ENCODE measurements at regions not wholly inside any gene's neighbourhood (a gene's known extent, or its start where the extent isn't known, plus 50 kb on each side); places are given as distances from the start of the nearest gene placed in this dataset.

- no peak for DNase-seq
- Histone ChIP-seq H3K23ac (ENCODE audit: low read length in 2 of 2) (no peak overlapping the region), H3K4me3 (ENCODE audit: insufficient read depth in 1 of 2, low read depth in 1 of 2, low read length in 2 of 2) (no peak overlapping the region), H2BK120ac (ENCODE audit: low read depth, low read length) (no peak overlapping the region), H2AFZ (ENCODE audit: low read depth, low read length) (no peak overlapping the region), H4K8ac (ENCODE audit: low read length) (no peak overlapping the region), H3K79me1 (replicated peaks; ENCODE audit: low read length, poor library complexity, severe bottlenecking) (no peaks in the 10 kb centered on the region), H3K4me2 (ENCODE audit: low read length, poor library complexity, severe bottlenecking) (no peak overlapping the region), H3K18ac (ENCODE audit: low read depth in 1 of 2, low read length in 2 of 2) (no peak overlapping the region), H3K4me1 (ENCODE audit: control insufficient read depth, insufficient read depth, low read depth, low read length) (no peaks in the 10 kb centered on the region), H3K14ac (ENCODE audit: low read length in 2 of 2) (no peak overlapping the region), H3K9me3 (ENCODE audit: control insufficient read depth, low read length) (peaks cover 14% of the 10 kb centered on the region), H2BK15ac (ENCODE audit: low read depth, poor library complexity, severe bottlenecking) (no peak overlapping the region), H2BK12ac (ENCODE audit: low read length in 2 of 2) (no peak overlapping the region), H2AK5ac (ENCODE audit: low read length, severe bottlenecking) (no peak overlapping the region), H3K36me3 (ENCODE audit: control insufficient read depth in 1 of 2, insufficient read depth in 2 of 2, low read depth in 1 of 2, low read length in 2 of 2) (no peaks in the 10 kb centered on the region), H4K91ac (ENCODE audit: low read length) (no peak overlapping the region), H2BK5ac (ENCODE audit: low read depth, low read length, poor library complexity, severe bottlenecking) (no peak overlapping the region), H3K4ac (ENCODE audit: low read depth in 1 of 2, low read length in 2 of 2) (no peak overlapping the region), H3K27ac (ENCODE audit: low read length, poor library complexity, severe bottlenecking) (no peak overlapping the region), H3K27me3 (ENCODE audit: control insufficient read depth in 1 of 2, insufficient read depth in 1 of 2, low read length in 2 of 2) (peaks cover 0 to 14% of the 10 kb centered on the region in 2 experiments), H3K9ac (ENCODE audit: low read length) (no peak overlapping the region)
- 67% methylated on average over 1 of the region's 1 CpG for WGBS
Observed at GRCh38 chr11:79953629-79954028, 512.8 kb upstream of the TENM4 start.

DNA sequence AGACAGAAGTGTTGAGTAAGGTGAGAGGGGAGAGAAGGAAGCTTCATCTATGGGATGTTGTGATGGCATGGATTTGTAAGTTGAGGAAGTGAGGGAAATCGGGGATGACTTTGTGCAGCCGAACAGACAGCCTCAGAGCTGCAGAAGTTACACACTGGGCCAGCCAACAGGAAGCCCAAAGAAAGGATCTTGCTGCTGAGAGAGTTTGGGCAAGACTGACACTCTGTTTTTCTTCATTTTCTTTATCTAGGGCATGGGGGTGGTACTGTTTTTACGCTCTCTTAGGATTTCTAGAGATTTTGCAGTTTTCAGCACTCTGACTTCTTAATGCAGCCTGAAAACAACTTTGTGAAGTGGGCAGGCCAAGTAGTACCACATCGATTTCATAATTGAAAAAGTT lies 509.9 kb upstream of the TENM4 start:
- no peak overlapping the region for H2BK12ac ChIP-seq (ENCODE audit: low read length in 2 of 2)
- H3K27me3 ChIP-seq (ENCODE audit: control insufficient read depth in 1 of 2, insufficient read depth in 1 of 2, low read length in 2 of 2), result peaks cover 0 to 14% of the 10 kb centered on the region in 2 experiments
- no peak overlapping the region for H3K9ac ChIP-seq (ENCODE audit: low read length)
- H3K36me3 ChIP-seq (ENCODE audit: control insufficient read depth in 1 of 2, insufficient read depth in 2 of 2, low read depth in 1 of 2, low read length in 2 of 2), result no peaks in the 10 kb centered on the region
- no peaks in the 10 kb centered on the region for H3K4me1 ChIP-seq (ENCODE audit: control insufficient read depth, insufficient read depth, low read depth, low read length)
- 94% methylated on average over 3 of the region's 4 CpGs for WGBS
- no peak overlapping the region for H2AFZ ChIP-seq (ENCODE audit: low read depth, low read length)
- H3K9me3 ChIP-seq (ENCODE audit: control insufficient read depth, low read length), result no peaks in the 10 kb centered on the region
- no peak overlapping the region for H2AK5ac ChIP-seq (ENCODE audit: low read length, severe bottlenecking)
- no peak overlapping the region for H3K14ac ChIP-seq (ENCODE audit: low read length in 2 of 2)
- H3K79me1 ChIP-seq (replicated peaks; ENCODE audit: low read length, poor library complexity, severe bottlenecking), result no peaks in the 10 kb centered on the region
- no peak overlapping the region for H4K8ac ChIP-seq (ENCODE audit: low read length)
- H3K18ac ChIP-seq (ENCODE audit: low read depth in 1 of 2, low read length in 2 of 2), result no peak overlapping the region
- H4K91ac ChIP-seq (ENCODE audit: low read length), result no peak overlapping the region
- H3K4me3 ChIP-seq (ENCODE audit: insufficient read depth in 1 of 2, low read depth in 1 of 2, low read length in 2 of 2), result no peak overlapping the region
- no peak overlapping the region for H2BK5ac ChIP-seq (ENCODE audit: low read depth, low read length, poor library complexity, severe bottlenecking)
- no peak overlapping the region for H2BK15ac ChIP-seq (ENCODE audit: low read depth, poor library complexity, severe bottlenecking)
- no peak overlapping the region for H3K4me2 ChIP-seq (ENCODE audit: low read length, poor library complexity, severe bottlenecking)
- H3K4ac ChIP-seq (ENCODE audit: low read depth in 1 of 2, low read length in 2 of 2), result no peak overlapping the region
- no peak for DNase-seq
- no peak overlapping the region for H3K23ac ChIP-seq (ENCODE audit: low read length in 2 of 2)
- H3K27ac ChIP-seq (ENCODE audit: low read length, poor library complexity, severe bottlenecking), result no peak overlapping the region
- no peak overlapping the region for H2BK120ac ChIP-seq (ENCODE audit: low read depth, low read length)

DNA sequence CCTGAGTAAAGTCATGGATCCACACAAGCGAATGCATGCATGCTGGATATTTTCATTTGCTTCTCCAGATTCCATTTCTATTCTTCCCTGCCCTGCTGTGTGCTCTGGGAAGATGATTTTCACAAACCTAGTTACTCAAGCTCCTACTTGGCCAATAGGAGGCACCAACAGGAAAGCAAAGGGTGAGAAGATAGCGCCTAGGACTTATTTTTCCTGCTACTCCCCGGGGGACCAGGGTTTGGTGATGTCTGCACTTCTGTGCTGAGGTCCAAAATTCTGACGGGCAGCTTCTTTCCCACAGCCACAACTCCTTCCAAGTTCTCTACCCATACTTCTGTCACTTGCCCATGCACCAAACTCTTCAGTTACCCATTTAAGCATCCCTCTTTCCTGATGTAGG lies 509.3 kb upstream of the TENM4 start:
- no peak overlapping the region for H2BK12ac ChIP-seq (ENCODE audit: low read length in 2 of 2)

DNA sequence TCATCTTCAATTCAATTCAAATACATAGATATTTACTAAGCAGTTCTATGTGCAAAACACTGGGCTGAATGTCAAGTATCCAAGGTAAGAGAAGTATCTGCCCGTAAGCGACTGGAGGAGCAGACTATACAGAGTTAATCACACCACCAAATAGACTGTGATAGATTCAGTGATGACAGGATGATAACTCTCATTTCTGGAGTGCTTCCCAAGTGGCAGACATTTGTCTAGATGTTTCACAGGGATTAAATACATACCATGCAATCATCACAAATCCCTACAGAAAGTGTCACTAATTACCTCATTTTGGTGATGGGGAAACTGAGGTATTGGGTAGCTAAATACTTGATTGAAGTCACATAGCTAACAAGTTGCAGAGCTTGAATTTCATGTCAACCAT lies 508.7 kb upstream of the TENM4 start:
- H3K4me3 ChIP-seq (ENCODE audit: insufficient read depth in 1 of 2, low read depth in 1 of 2, low read length in 2 of 2), result no peak overlapping the region
- no peaks in the 10 kb centered on the region for H3K79me1 ChIP-seq (replicated peaks; ENCODE audit: low read length, poor library complexity, severe bottlenecking)
- H2BK5ac ChIP-seq (ENCODE audit: low read depth, low read length, poor library complexity, severe bottlenecking), result no peak overlapping the region
- no peak for DNase-seq
- H2BK15ac ChIP-seq (ENCODE audit: low read depth, poor library complexity, severe bottlenecking), result no peak overlapping the region
- no peak overlapping the region for H2AK5ac ChIP-seq (ENCODE audit: low read length, severe bottlenecking)
- no peak overlapping the region for H4K91ac ChIP-seq (ENCODE audit: low read length)
- no CpG with 5 or more reads among the region's 2 CpGs for WGBS
- no peak overlapping the region for H3K27ac ChIP-seq (ENCODE audit: low read length, poor library complexity, severe bottlenecking)
- H3K9ac ChIP-seq (ENCODE audit: low read length), result no peak overlapping the region
- no peak overlapping the region for H4K8ac ChIP-seq (ENCODE audit: low read length)
- H3K36me3 ChIP-seq (ENCODE audit: control insufficient read depth in 1 of 2, insufficient read depth in 2 of 2, low read depth in 1 of 2, low read length in 2 of 2), result no peaks in the 10 kb centered on the region
- H2BK120ac ChIP-seq (ENCODE audit: low read depth, low read length), result no peak overlapping the region
- no peak overlapping the region for H3K18ac ChIP-seq (ENCODE audit: low read depth in 1 of 2, low read length in 2 of 2)
- H2AFZ ChIP-seq (ENCODE audit: low read depth, low read length), result no peak overlapping the region
- peaks cover 0 to 14% of the 10 kb centered on the region in 2 experiments for H3K27me3 ChIP-seq (ENCODE audit: control insufficient read depth in 1 of 2, insufficient read depth in 1 of 2, low read length in 2 of 2)
- H3K14ac ChIP-seq (ENCODE audit: low read length in 2 of 2), result no peak overlapping the region
- no peak overlapping the region for H3K23ac ChIP-seq (ENCODE audit: low read length in 2 of 2)
- H3K4me2 ChIP-seq (ENCODE audit: low read length, poor library complexity, severe bottlenecking), result no peak overlapping the region
- no peak overlapping the region for H3K4ac ChIP-seq (ENCODE audit: low read depth in 1 of 2, low read length in 2 of 2)
- no peaks in the 10 kb centered on the region for H3K9me3 ChIP-seq (ENCODE audit: control insufficient read depth, low read length)
- no peak overlapping the region for H2BK12ac ChIP-seq (ENCODE audit: low read length in 2 of 2)
- no peaks in the 10 kb centered on the region for H3K4me1 ChIP-seq (ENCODE audit: control insufficient read depth, insufficient read depth, low read depth, low read length)

More for the DNA sequence above, 509.3 kb upstream of the TENM4 start:
- Histone ChIP-seq H4K8ac (ENCODE audit: low read length) (no peak overlapping the region), H2AK5ac (ENCODE audit: low read length, severe bottlenecking) (no peak overlapping the region), H3K14ac (ENCODE audit: low read length in 2 of 2) (no peak overlapping the region), H3K4me1 (ENCODE audit: control insufficient read depth, insufficient read depth, low read depth, low read length) (no peaks in the 10 kb centered on the region), H3K18ac (ENCODE audit: low read depth in 1 of 2, low read length in 2 of 2) (no peak overlapping the region), H2AFZ (ENCODE audit: low read depth, low read length) (no peak overlapping the region), H2BK15ac (ENCODE audit: low read depth, poor library complexity, severe bottlenecking) (no peak overlapping the region), H3K9me3 (ENCODE audit: control insufficient read depth, low read length) (no peaks in the 10 kb centered on the region), H3K4me3 (ENCODE audit: insufficient read depth in 1 of 2, low read depth in 1 of 2, low read length in 2 of 2) (no peak overlapping the region), H3K27me3 (ENCODE audit: control insufficient read depth in 1 of 2, insufficient read depth in 1 of 2, low read length in 2 of 2) (peaks cover 0 to 14% of the 10 kb centered on the region in 2 experiments), H3K27ac (ENCODE audit: low read length, poor library complexity, severe bottlenecking) (no peak overlapping the region), H3K23ac (ENCODE audit: low read length in 2 of 2) (no peak overlapping the region), H3K79me1 (replicated peaks; ENCODE audit: low read length, poor library complexity, severe bottlenecking) (no peaks in the 10 kb centered on the region), H2BK120ac (ENCODE audit: low read depth, low read length) (no peak overlapping the region), H3K4ac (ENCODE audit: low read depth in 1 of 2, low read length in 2 of 2) (no peak overlapping the region), H4K91ac (ENCODE audit: low read length) (no peak overlapping the region), H3K9ac (ENCODE audit: low read length) (no peak overlapping the region), H3K4me2 (ENCODE audit: low read length, poor library complexity, severe bottlenecking) (no peak overlapping the region), H3K36me3 (ENCODE audit: control insufficient read depth in 1 of 2, insufficient read depth in 2 of 2, low read depth in 1 of 2, low read length in 2 of 2) (no peaks in the 10 kb centered on the region), H2BK5ac (ENCODE audit: low read depth, low read length, poor library complexity, severe bottlenecking) (no peak overlapping the region)
- WGBS, result 57% methylated on average over 4 of the region's 4 CpGs
- no peak for DNase-seq
